ENCODE measurements at regions not wholly inside any gene's neighbourhood (a gene's known extent, or its start where the extent isn't known, plus 50 kb on each side); places are given as distances from the start of the nearest gene placed in this dataset.

GRCh38 chr6:62390401-62390800 is 104.4 kb upstream of the KHDRBS2 start:
- H3K36me3 Mint-ChIP-seq (ENCODE audit: low read depth), result no peaks in the 10 kb centered on the region
- peaks cover 17% of the 10 kb centered on the region for H3K9me3 Mint-ChIP-seq
- no peak overlapping the region for H3K4me3 Mint-ChIP-seq
- H3K27ac Mint-ChIP-seq, result no peak overlapping the region
- H3K27me3 Mint-ChIP-seq, result no peaks in the 10 kb centered on the region
- intact Hi-C loops (cut with micrococcal nuclease), result loop anchor here (10.0 kb wide), 1 partner anchor 56 kb away; no protein-coding TSS in a partner anchor
- no peaks in the 10 kb centered on the region for H3K4me1 Mint-ChIP-seq (ENCODE audit: low read depth)

- H3K4me1 Mint-ChIP-seq (ENCODE audit: low read depth), result peaks cover 6% of the 10 kb centered on the region
- H3K27ac Mint-ChIP-seq, result no peak overlapping the region
- peaks cover 15% of the 10 kb centered on the region for H3K9me3 Mint-ChIP-seq
- intact Hi-C loops (cut with micrococcal nuclease), result no loop called here
- H3K27me3 Mint-ChIP-seq, result no peaks in the 10 kb centered on the region
- H3K4me3 Mint-ChIP-seq, result no peak overlapping the region
- no peaks in the 10 kb centered on the region for H3K36me3 Mint-ChIP-seq (ENCODE audit: low read depth)
Observed at GRCh38 chr6:62371453-62372210, 85.6 kb upstream of the KHDRBS2 start.

- Mint-ChIP-seq H3K4me3 (no peak overlapping the region), H3K36me3 (ENCODE audit: low read depth) (no peaks in the 10 kb centered on the region), H3K27ac (no peak overlapping the region), H3K4me1 (ENCODE audit: low read depth) (peaks cover 6% of the 10 kb centered on the region), H3K27me3 (no peaks in the 10 kb centered on the region), H3K9me3 (no peaks in the 10 kb centered on the region)
- intact Hi-C loops (cut with micrococcal nuclease), result no loop called here
Observed at GRCh38 chr6:62367601-62368000, 81.6 kb upstream of the KHDRBS2 start.

GRCh38 chr6:62362097-62362496 is 76.1 kb upstream of the KHDRBS2 start:
- no peak overlapping the region for H3K27ac Mint-ChIP-seq
- H3K27me3 Mint-ChIP-seq, result no peaks in the 10 kb centered on the region
- H3K4me3 Mint-ChIP-seq, result no peak overlapping the region
- no peaks in the 10 kb centered on the region for H3K36me3 Mint-ChIP-seq (ENCODE audit: low read depth)
- no peaks in the 10 kb centered on the region for H3K9me3 Mint-ChIP-seq
- H3K4me1 Mint-ChIP-seq (ENCODE audit: low read depth), result peaks cover 11% of the 10 kb centered on the region
- intact Hi-C loops (cut with micrococcal nuclease), result no loop called here

- no peaks in the 10 kb centered on the region for H3K9me3 Mint-ChIP-seq
- peak overlapping the region; percentile 83 for H3K27ac Mint-ChIP-seq
- peak overlapping the region; percentile 67 for H3K4me3 Mint-ChIP-seq
- peaks cover 11% of the 10 kb centered on the region for H3K4me1 Mint-ChIP-seq (ENCODE audit: low read depth)
- intact Hi-C loops (cut with micrococcal nuclease), result loop anchor here (5.0 kb wide), 1 partner anchor 71 kb away; the partner anchor contains the start of gene KHDRBS2
- H3K27me3 Mint-ChIP-seq, result no peaks in the 10 kb centered on the region
- no peaks in the 10 kb centered on the region for H3K36me3 Mint-ChIP-seq (ENCODE audit: low read depth)
Observed at GRCh38 chr6:62357835-62358234, 71.8 kb upstream of the KHDRBS2 start.

- no peak overlapping the region for H3K4me3 Mint-ChIP-seq
- intact Hi-C loops (cut with micrococcal nuclease), result no loop called here
- no peak overlapping the region for H3K27ac Mint-ChIP-seq
- H3K4me1 Mint-ChIP-seq (ENCODE audit: low read depth), result peaks cover 11% of the 10 kb centered on the region
- no peaks in the 10 kb centered on the region for H3K9me3 Mint-ChIP-seq
- H3K27me3 Mint-ChIP-seq, result no peaks in the 10 kb centered on the region
- no peaks in the 10 kb centered on the region for H3K36me3 Mint-ChIP-seq (ENCODE audit: low read depth)
Observed at GRCh38 chr6:62354261-62354660, 68.2 kb upstream of the KHDRBS2 start.

GRCh38 chr6:62345962-62346689 is 60.1 kb upstream of the KHDRBS2 start:
- no peaks in the 10 kb centered on the region for H3K4me1 Mint-ChIP-seq (ENCODE audit: low read depth)
- no peak overlapping the region for H3K4me3 Mint-ChIP-seq
- intact Hi-C loops (cut with micrococcal nuclease), result no loop called here
- H3K27me3 Mint-ChIP-seq, result no peaks in the 10 kb centered on the region
- H3K36me3 Mint-ChIP-seq (ENCODE audit: low read depth), result no peaks in the 10 kb centered on the region
- no peak overlapping the region for H3K27ac Mint-ChIP-seq
- peaks cover 10% of the 10 kb centered on the region for H3K9me3 Mint-ChIP-seq

GRCh38 chr6:62345446-62345845 is 59.4 kb upstream of the KHDRBS2 start:
- Mint-ChIP-seq H3K27me3 (no peaks in the 10 kb centered on the region), H3K9me3 (peaks cover 10% of the 10 kb centered on the region), H3K4me1 (ENCODE audit: low read depth) (no peaks in the 10 kb centered on the region), H3K36me3 (ENCODE audit: low read depth) (no peaks in the 10 kb centered on the region), H3K27ac (no peak overlapping the region), H3K4me3 (no peak overlapping the region)
- intact Hi-C loops (cut with micrococcal nuclease), result no loop called here

- no peak overlapping the region for H3K4me3 Mint-ChIP-seq
- H3K27me3 Mint-ChIP-seq, result no peaks in the 10 kb centered on the region
- intact Hi-C loops (cut with micrococcal nuclease), result no loop called here
- H3K9me3 Mint-ChIP-seq, result peaks cover 14% of the 10 kb centered on the region
- no peak overlapping the region for H3K27ac Mint-ChIP-seq
- no peaks in the 10 kb centered on the region for H3K36me3 Mint-ChIP-seq (ENCODE audit: low read depth)
- no peaks in the 10 kb centered on the region for H3K4me1 Mint-ChIP-seq (ENCODE audit: low read depth)
Observed at GRCh38 chr6:62344850-62345249, 58.8 kb upstream of the KHDRBS2 start.

GRCh38 chr6:62338477-62338876 is 52.5 kb upstream of the KHDRBS2 start:
- peaks cover 42% of the 10 kb centered on the region for H3K9me3 Mint-ChIP-seq
- H3K27me3 Mint-ChIP-seq, result no peaks in the 10 kb centered on the region
- intact Hi-C loops (cut with micrococcal nuclease), result loop anchor here (10.0 kb wide), 1 partner anchor 56 kb away; no protein-coding TSS in a partner anchor
- no peak overlapping the region for H3K27ac Mint-ChIP-seq
- no peak overlapping the region for H3K4me3 Mint-ChIP-seq
- H3K4me1 Mint-ChIP-seq (ENCODE audit: low read depth), result no peaks in the 10 kb centered on the region
- no peaks in the 10 kb centered on the region for H3K36me3 Mint-ChIP-seq (ENCODE audit: low read depth)
